Cardiac muscle cell (in vitro differentiated cells and primary cell): ENCODE measurements at regions not wholly inside any gene's neighbourhood (a gene's known extent, or its start where the extent isn't known, plus 50 kb on each side); places are given as distances from the start of the nearest gene placed in this dataset.
"Not testable (repeated sequence)": the region's sequence is repeated elsewhere in the genome, so short reads cannot be mapped to it uniquely, and the experiment has no call there.

Experiments
- DNase-seq, 2 donors: peaks; one replicate each; pipeline versions ENCODE4 v3.0.0 to v3.0.0-alpha.2; 2010 to 2017; ENCODE audit warnings: low read depth in 1 of 2, low spot score in 1 of 2
- H3K27ac ChIP-seq: fragments of 200-600 bp; sonication (generic); 2 replicates; pipeline ENCODE4 v1.5.1; 2016
- H3K27me3 ChIP-seq: fragments of 200-600 bp; sonication (generic); 2 replicates; pipeline ENCODE4 v1.6.0; 2016; ENCODE audit warnings: control low read depth
- H3K36me3 ChIP-seq: fragments of 200-600 bp; sonication (generic); 2 replicates; pipeline ENCODE4 v1.5.1; 2016; ENCODE audit warnings: control low read depth
- H3K4me1 ChIP-seq: fragments of 200-600 bp; sonication (generic); 2 replicates; pipeline ENCODE4 v1.8.1; 2017; ENCODE audit warnings: low read depth, mild to moderate bottlenecking, mixed run types
- H3K4me3 ChIP-seq: fragments of 200-600 bp; sonication (generic); 2 replicates; pipeline ENCODE4 v1.5.1; 2016; ENCODE audit warnings: mild to moderate bottlenecking
- H3K9me3 ChIP-seq: fragments of 200-600 bp; sonication (generic); 2 replicates; pipeline ENCODE4 v1.5.1; 2017; ENCODE audit warnings: low read depth, mild to moderate bottlenecking, control low read depth
- TF ChIP-seq, protein P1 (sequence below): IDR thresholded peaks from 2 replicates; pipeline ENCODE4 v1.5.1; 2012; ENCODE audit warnings: low read depth, mild to moderate bottlenecking, low read length

- Histone ChIP-seq H3K36me3 (no peaks in the 10 kb centered on the region), H3K9me3 (no peaks in the 10 kb centered on the region), H3K4me1 (no peaks in the 10 kb centered on the region), H3K4me3 (no peak overlapping the region), H3K27ac (no peak overlapping the region), H3K27me3 (no peaks in the 10 kb centered on the region)
- DNase-seq = no peak
- TF ChIP-seq, protein P1, sequence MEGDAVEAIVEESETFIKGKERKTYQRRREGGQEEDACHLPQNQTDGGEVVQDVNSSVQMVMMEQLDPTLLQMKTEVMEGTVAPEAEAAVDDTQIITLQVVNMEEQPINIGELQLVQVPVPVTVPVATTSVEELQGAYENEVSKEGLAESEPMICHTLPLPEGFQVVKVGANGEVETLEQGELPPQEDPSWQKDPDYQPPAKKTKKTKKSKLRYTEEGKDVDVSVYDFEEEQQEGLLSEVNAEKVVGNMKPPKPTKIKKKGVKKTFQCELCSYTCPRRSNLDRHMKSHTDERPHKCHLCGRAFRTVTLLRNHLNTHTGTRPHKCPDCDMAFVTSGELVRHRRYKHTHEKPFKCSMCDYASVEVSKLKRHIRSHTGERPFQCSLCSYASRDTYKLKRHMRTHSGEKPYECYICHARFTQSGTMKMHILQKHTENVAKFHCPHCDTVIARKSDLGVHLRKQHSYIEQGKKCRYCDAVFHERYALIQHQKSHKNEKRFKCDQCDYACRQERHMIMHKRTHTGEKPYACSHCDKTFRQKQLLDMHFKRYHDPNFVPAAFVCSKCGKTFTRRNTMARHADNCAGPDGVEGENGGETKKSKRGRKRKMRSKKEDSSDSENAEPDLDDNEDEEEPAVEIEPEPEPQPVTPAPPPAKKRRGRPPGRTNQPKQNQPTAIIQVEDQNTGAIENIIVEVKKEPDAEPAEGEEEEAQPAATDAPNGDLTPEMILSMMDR = no peak
These were observed 100.5 kb downstream of the CCDC71L start for GRCh38 chr7:106560482-106560881.

DNA sequence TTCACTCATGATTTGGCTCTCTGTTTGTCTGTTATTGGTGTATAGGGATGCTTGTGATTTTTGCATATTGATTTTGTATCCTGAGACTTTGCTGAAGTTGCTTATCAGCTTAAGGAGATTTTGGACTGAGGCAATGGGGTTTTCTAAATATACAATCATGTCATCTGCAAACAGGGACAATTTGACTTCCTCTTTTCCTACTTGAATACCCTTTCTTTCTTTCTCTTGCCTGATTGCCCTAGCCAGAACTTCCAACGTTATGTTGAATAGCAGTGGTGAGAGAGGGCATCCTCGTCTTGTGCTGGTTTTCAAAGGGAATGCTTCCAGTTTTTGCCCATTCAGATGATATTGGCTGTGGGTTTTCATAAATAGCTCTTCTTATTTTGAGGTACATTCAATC lies 104.7 kb downstream of the CCDC71L start:
- not testable (repeated sequence) for DNase-seq, H3K36me3 ChIP-seq, H3K27me3 ChIP-seq, H3K4me1 ChIP-seq, H3K27ac ChIP-seq, H3K4me3 ChIP-seq, H3K9me3 ChIP-seq

- not testable (repeated sequence) for H3K4me3 ChIP-seq, H3K36me3 ChIP-seq, H3K27me3 ChIP-seq, H3K27ac ChIP-seq, H3K4me1 ChIP-seq, H3K9me3 ChIP-seq, DNase-seq
These were observed 106.3 kb downstream of the CCDC71L start for GRCh38 chr7:106554623-106555022.

DNA sequence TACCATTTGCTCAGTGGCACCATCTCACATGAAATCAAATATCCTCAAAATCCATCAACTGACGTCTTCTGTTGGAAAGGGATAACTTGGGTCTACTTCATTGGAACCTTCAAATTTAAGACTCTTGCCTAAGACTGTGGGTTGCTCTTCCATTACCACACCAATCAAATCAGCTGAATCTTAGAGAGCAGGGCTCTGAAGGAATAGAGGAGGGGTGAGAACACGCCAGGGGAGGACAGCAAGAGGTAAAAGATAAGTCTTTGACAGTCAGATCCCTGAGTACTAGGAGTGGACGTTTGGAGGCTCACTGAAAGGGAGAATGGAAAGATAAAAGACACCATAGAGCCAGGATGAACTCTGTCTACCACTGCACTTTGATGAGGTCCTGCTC lies 107.5 kb downstream of the CCDC71L start:
- H3K4me1 ChIP-seq = no peaks in the 10 kb centered on the region
- H3K36me3 ChIP-seq = no peaks in the 10 kb centered on the region
- no peaks in the 10 kb centered on the region for H3K9me3 ChIP-seq
- no peak for DNase-seq
- H3K27me3 ChIP-seq = no peaks in the 10 kb centered on the region
- H3K4me3 ChIP-seq = no peak overlapping the region
- TF ChIP-seq, protein P1 = no peak
- no peak overlapping the region for H3K27ac ChIP-seq

DNA sequence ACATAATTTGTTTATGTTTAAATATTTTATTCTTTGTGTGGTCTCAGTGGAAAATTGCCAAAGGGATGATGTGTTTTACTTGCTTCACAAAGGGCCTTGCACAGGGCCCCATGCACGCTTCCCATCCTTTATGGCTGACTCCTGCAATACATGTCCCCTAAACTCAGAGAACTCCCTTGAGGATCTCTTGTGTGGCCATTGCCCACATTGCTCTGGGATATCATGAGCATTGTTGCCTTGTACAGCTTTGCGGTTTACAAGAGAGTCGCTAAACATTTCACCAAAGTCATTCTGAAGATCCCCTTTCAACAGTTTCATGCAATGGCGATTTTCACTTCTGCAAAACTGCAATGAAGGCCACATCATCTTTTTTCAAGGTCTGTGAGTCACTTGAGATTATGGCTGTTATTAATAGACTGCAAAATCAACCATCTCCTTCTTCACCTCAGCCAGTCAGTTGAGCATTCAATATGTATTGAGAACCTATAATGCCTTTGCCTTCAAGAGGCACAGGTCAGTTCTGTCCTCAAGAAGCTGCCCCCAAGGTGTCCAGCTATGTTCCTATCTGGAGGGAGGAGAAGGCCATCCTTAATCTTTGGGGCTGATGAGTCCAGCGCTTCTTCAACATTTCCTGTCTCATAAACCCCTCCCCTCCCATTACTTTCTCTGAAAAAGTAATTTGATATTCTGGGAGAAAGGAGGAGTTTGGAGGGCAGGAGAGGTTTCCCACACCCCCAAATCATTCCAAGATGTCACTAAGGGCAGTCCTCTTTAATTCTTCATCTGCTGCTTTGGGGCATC lies 108.1 kb downstream of the CCDC71L start:
- Histone ChIP-seq H3K36me3 (no peaks in the 10 kb centered on the region), H3K9me3 (no peaks in the 10 kb centered on the region), H3K4me3 (no peak overlapping the region), H3K4me1 (no peaks in the 10 kb centered on the region), H3K27me3 (no peaks in the 10 kb centered on the region), H3K27ac (no peak overlapping the region)
- DNase-seq = no peak
- TF ChIP-seq, protein P1 = no peak

DNA sequence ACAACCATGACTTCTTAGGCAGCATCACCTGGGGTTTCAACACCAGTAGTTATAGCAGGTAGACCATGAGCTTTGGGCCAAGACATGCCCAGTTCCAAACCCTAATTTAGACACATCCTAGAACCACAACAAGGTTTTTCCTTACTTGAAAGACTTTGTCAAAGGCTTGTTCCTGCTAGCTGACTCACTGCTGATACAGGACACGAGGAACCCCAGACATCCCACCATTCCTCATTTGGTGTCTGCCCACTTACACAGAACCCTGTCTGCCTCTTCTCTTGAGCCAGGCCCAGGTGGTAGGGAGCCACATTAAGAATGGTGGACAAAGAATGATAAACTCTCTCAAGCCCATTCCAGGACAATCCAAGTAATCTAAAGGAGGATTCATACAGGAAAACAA lies 109.0 kb downstream of the CCDC71L start:
- TF ChIP-seq, protein P1 = no peak
- H3K9me3 ChIP-seq = no peaks in the 10 kb centered on the region
- H3K4me1 ChIP-seq = no peaks in the 10 kb centered on the region
- no peak overlapping the region for H3K4me3 ChIP-seq
- no peak for DNase-seq
- H3K27ac ChIP-seq = no peak overlapping the region
- H3K36me3 ChIP-seq = no peaks in the 10 kb centered on the region
- H3K27me3 ChIP-seq = no peaks in the 10 kb centered on the region
